Right lobe of liver (tissue), 6 donors: ENCODE measurements at regions not wholly inside any gene's neighbourhood (a gene's known extent, or its start where the extent isn't known, plus 50 kb on each side); places are given as distances from the start of the nearest gene placed in this dataset.

Source experiments
- ATAC-seq, 4 donors: fragments of 200-7000 bp; cut with Tn5 transposase; one replicate each; pipeline ENCODE4 v1.9.1; 2020; ENCODE audit warnings: mild to moderate bottlenecking in 4 of 4, moderate library complexity in 4 of 4
- DNase-seq, 3 donors: peaks; one replicate each; pipeline ENCODE4 v3.0.0-alpha.2; 2020
- H3K27ac ChIP-seq, 3 donors: fragments of 200-600 bp; one replicate each; pipeline ENCODE4 v1.8.0; 2022
- H3K27me3 ChIP-seq, 2 donors: fragments of 200-600 bp; one replicate each; pipeline ENCODE4 v1.8.0; 2022
- H3K36me3 ChIP-seq, 4 donors: fragments of 200-600 bp; sonication (generic) in 1 of 4; one replicate each; pipeline versions ENCODE4 v1.5.1 to v1.8.0; 2017 to 2022; ENCODE audit warnings: control low read depth in 1 of 4
- H3K4me1 ChIP-seq, 4 donors: fragments of 200-600 bp; sonication (generic) in 1 of 4; one replicate each; pipeline versions ENCODE4 v1.5.1 to v1.8.0; 2017 to 2022; ENCODE audit warnings: control low read depth in 1 of 4
- H3K4me3 ChIP-seq, 3 donors: fragments of 200-600 bp; one replicate each; pipeline ENCODE4 v1.8.0; 2022
- H3K9me3 ChIP-seq, 4 donors: fragments of 200-600 bp; sonication (generic) in 1 of 4; one replicate each; pipeline versions ENCODE4 v1.5.1 to v1.8.0; 2017 to 2022; ENCODE audit warnings: control low read depth in 1 of 4
- POLR2A ChIP-seq: fragments of 450-650 bp; IDR thresholded peaks from one replicate; pipeline ENCODE4 v1.6.1; 2017; ENCODE audit warnings: antibody characterized with exemption, mild to moderate bottlenecking
- WGBS: methylation state at CpG from one replicate; pipeline ENCODE4 v1.1.6; 2018; ENCODE audit warnings: low coverage, low lambda C conversion rate; ENCODE audit not compliant: insufficient coverage; ENCODE audit errors: missing lambda C conversion rate; 5-methylcytosine and 5-hydroxymethylcytosine counted together
- intact Hi-C, 2 donors: fragments of 100-400 bp; cut with DNase I; formaldehyde crosslinking; loops; one replicate each; pipeline versions ENCODE4 v1.11.2 to v1.14.1; 2022
- TF ChIP-seq, protein P1 (sequence below), 4 donors: fragments of 200-600 bp in 3 of 4; fragments of 450-650 bp in 1 of 4; IDR thresholded peaks; one replicate each; pipeline versions ENCODE4 v1.5.1 to v1.8.0; 2016 to 2022; ENCODE audit warnings: antibody characterized with exemption in 4 of 4, mild to moderate bottlenecking in 2 of 4
- donor health status: DM: no; HTN: yes; CAD: no.
- donor health status: DM: no; HTN: no; CAD: no.
- donor health status: DM: no; HTN: no; CAD: no.
- donor health status: DM: no; HTN: yes; CAD: no.
- donor health status: DM: no; HTN: yes; CAD: no.

- Histone ChIP-seq H3K27ac (no peak overlapping the region), H3K4me1 (no peaks in the 10 kb centered on the region), H3K4me3 (no peak overlapping the region), H3K27me3 (no peaks in the 10 kb centered on the region), H3K9me3 (no peaks in the 10 kb centered on the region), H3K36me3 (no peaks in the 10 kb centered on the region)
- DNase-seq (no peak), ATAC-seq (no peak)
- 26% methylated on average over 4 of the region's 5 CpGs for WGBS
- TF ChIP-seq POLR2A = no peak
- TF ChIP-seq, protein P1, sequence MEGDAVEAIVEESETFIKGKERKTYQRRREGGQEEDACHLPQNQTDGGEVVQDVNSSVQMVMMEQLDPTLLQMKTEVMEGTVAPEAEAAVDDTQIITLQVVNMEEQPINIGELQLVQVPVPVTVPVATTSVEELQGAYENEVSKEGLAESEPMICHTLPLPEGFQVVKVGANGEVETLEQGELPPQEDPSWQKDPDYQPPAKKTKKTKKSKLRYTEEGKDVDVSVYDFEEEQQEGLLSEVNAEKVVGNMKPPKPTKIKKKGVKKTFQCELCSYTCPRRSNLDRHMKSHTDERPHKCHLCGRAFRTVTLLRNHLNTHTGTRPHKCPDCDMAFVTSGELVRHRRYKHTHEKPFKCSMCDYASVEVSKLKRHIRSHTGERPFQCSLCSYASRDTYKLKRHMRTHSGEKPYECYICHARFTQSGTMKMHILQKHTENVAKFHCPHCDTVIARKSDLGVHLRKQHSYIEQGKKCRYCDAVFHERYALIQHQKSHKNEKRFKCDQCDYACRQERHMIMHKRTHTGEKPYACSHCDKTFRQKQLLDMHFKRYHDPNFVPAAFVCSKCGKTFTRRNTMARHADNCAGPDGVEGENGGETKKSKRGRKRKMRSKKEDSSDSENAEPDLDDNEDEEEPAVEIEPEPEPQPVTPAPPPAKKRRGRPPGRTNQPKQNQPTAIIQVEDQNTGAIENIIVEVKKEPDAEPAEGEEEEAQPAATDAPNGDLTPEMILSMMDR (IDR thresholded peaks at IDR 0.05) = no peak
- intact Hi-C loops = no loop called here
Measured at GRCh38 chr2:16437189-16437588, 228.4 kb downstream of the CYRIA start.

GRCh38 chr2:16434393-16434792, 231.2 kb downstream of the CYRIA start:
- Histone ChIP-seq H3K4me1 (no peaks in the 10 kb centered on the region), H3K9me3 (no peaks in the 10 kb centered on the region), H3K27me3 (no peaks in the 10 kb centered on the region), H3K36me3 (no peaks in the 10 kb centered on the region), H3K27ac (no peak overlapping the region), H3K4me3 (no peak overlapping the region)
- DNase-seq (no peak), ATAC-seq (no peak)
- WGBS = 72% methylated on average over 2 of the region's 2 CpGs
- TF ChIP-seq, protein P1 (IDR thresholded peaks at IDR 0.05) = no peak
- no peak for TF ChIP-seq POLR2A
- intact Hi-C loops = no loop called here

DNA sequence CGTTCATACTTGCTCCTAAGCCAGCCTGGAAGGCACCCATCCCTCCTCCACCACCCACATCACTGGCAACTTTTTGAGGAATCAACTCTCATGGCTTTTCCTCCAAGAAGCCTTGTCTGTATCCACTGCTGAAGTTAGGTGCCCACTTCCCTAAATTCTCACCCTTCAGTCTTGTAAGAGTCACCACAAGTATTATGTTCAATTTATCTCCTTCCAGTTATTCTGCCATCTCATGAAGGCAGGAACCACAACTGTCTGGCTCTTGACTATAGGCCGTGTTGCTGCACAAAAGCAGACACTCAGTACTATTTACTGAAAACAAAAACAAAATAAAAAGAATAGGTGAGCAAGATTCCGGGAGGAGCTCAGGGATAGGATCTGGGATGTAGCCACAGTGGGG, 234.8 kb downstream of the CYRIA start:
- Histone ChIP-seq H3K4me3 (no peak overlapping the region), H3K9me3 (no peaks in the 10 kb centered on the region), H3K27ac (no peak overlapping the region), H3K27me3 (no peaks in the 10 kb centered on the region), H3K4me1 (peaks cover 0 to 9% (median 3%) of the 10 kb centered on the region in 4 donors), H3K36me3 (no peaks in the 10 kb centered on the region)
- WGBS = 53% methylated on average over 3 of the region's 3 CpGs
- intact Hi-C loops = no loop called here
- DNase-seq = no peak
- no peak for ATAC-seq
- no peak for TF ChIP-seq POLR2A
- TF ChIP-seq, protein P1 (IDR thresholded peaks at IDR 0.05) = no peak

GRCh38 chr2:16429431-16430145, 236.0 kb downstream of the CYRIA start:
- 38% methylated on average over 2 of the region's 2 CpGs for WGBS
- DNase-seq (no peak), ATAC-seq (no peak)
- intact Hi-C loops = no loop called here
- no peaks in the 10 kb centered on the region for H3K9me3 ChIP-seq
- no peak overlapping the region for H3K27ac ChIP-seq
- H3K36me3 ChIP-seq = no peaks in the 10 kb centered on the region
- no peaks in the 10 kb centered on the region for H3K27me3 ChIP-seq
- peaks cover 0 to 16% (median 3%) of the 10 kb centered on the region in 4 donors for H3K4me1 ChIP-seq
- H3K4me3 ChIP-seq = no peak overlapping the region
- TF ChIP-seq, protein P1 (IDR thresholded peaks at IDR 0.05) = no peak
- TF ChIP-seq POLR2A = no peak
